A549 (cell line): ENCODE measurements at regions not wholly inside any gene's neighbourhood (a gene's known extent, or its start where the extent isn't known, plus 50 kb on each side); places are given as distances from the start of the nearest gene placed in this dataset.

Experiments
- ATAC-seq, 2 experiments: fragments of 200-7000 bp in 1 of 2; fragments of >200 bp in 1 of 2; cut with Nextera tagmentation in 1 of 2; cut with Tn5 transposase in 1 of 2; 3 replicates each; pipeline versions ENCODE4 v1.8.0 to v1.9.1; 2018 to 2020; ENCODE audit warnings: mild to moderate bottlenecking in 1 of 2, moderate library complexity in 1 of 2
- CTCF ChIA-PET: fragments of 300-600 bp; sonication (Branson Sonifier 250); formaldehyde crosslinking; extraction: SDS; loops from one replicate; lab custom pipeline; 2021; ENCODE audit warnings: antibody characterized with exemption, inconsistent platforms; lab: Yijun Ruan, JAX
- POLR2A ChIA-PET: fragments of 350-600 bp; formaldehyde crosslinking; extraction: SDS; loops from one replicate; lab custom pipeline; 2021; ENCODE audit warnings: antibody characterized with exemption, inconsistent platforms; lab: Yijun Ruan, JAX
- DNase-seq, 2 experiments: peaks; one replicate each; pipeline versions ENCODE4 v3.0.0 to v3.0.0-alpha.2; 2011 to 2016; ENCODE audit warnings: low read depth in 1 of 2, low spot score in 1 of 2
- FAIRE-seq: peaks from 2 replicates; lab custom pipeline; 2011; peaks lifted over from hg19 to GRCh38; lab: Jason Lieb, UNC
- H3K27ac ChIP-seq, 2 experiments: fragments of >200 bp; sonication (Bioruptor Twin); formaldehyde crosslinking; 3 replicates each; pipeline ENCODE4 v1.5.1; 2016 to 2017
- H3K4me1 ChIP-seq: fragments of >200 bp; sonication (Bioruptor Twin); formaldehyde crosslinking; 3 replicates; pipeline ENCODE4 v1.6.1; 2016
- H3K4me2 ChIP-seq: fragments of >200 bp; sonication (Bioruptor Twin); formaldehyde crosslinking; 3 replicates; pipeline ENCODE4 v1.6.1; 2016
- H3K4me3 ChIP-seq: fragments of >200 bp; sonication (Bioruptor Twin); formaldehyde crosslinking; 3 replicates; pipeline ENCODE4 v1.5.1; 2016
- H3K9me3 ChIP-seq: fragments of >200 bp; sonication (Bioruptor Twin); formaldehyde crosslinking; 3 replicates; pipeline ENCODE4 v1.6.1; 2016
- ATOH8 ChIP-seq: fragments of 250-450 bp; sonication (Bioruptor Pico); IDR thresholded peaks from 2 replicates; pipeline ENCODE4 v1.5.0; 2020; ENCODE audit warnings: low read depth, mild to moderate bottlenecking, moderate library complexity
- CBX2 ChIP-seq: fragments of 200-600 bp; sonication (generic); IDR thresholded peaks from 2 replicates; pipeline ENCODE4 v1.6.1; 2016; ENCODE audit warnings: low read depth, mild to moderate bottlenecking, borderline replicate concordance
- CHD2 ChIP-seq: fragments of 150-350 bp; IDR thresholded peaks from 2 replicates; pipeline ENCODE4 v1.6.1; 2014; ENCODE audit warnings: low read length; ENCODE audit not compliant: partially characterized antibody
- CTCF ChIP-seq: fragments of >200 bp; sonication (Bioruptor Twin); formaldehyde crosslinking; IDR thresholded peaks from 3 replicates; pipeline ENCODE4 v1.5.1; 2016
- EHF ChIP-seq: fragments of 250-450 bp; sonication (Bioruptor Pico); IDR thresholded peaks from 2 replicates; pipeline ENCODE4 v1.5.0; 2020; ENCODE audit warnings: mild to moderate bottlenecking
- EHMT2 ChIP-seq: fragments of 200-600 bp; sonication (generic); IDR thresholded peaks from 2 replicates; pipeline ENCODE4 v1.6.1; 2016; ENCODE audit warnings: antibody characterized with exemption, low read depth, mild to moderate bottlenecking, moderate library complexity
- ELK1 ChIP-seq: fragments of 150-350 bp; IDR thresholded peaks from 2 replicates; pipeline ENCODE4 v1.6.1; 2014; ENCODE audit warnings: low read depth, mild to moderate bottlenecking, low read length
- ESRRA ChIP-seq: fragments of 150-350 bp; IDR thresholded peaks from 2 replicates; pipeline ENCODE4 v1.6.1; 2014; ENCODE audit warnings: mild to moderate bottlenecking, low read length, borderline replicate concordance
- FOSL2 ChIP-seq, 2 experiments: fragments of 450-650 bp in 1 of 2; fragments of >200 bp in 1 of 2; sonication (Bioruptor Twin) in 1 of 2; formaldehyde crosslinking; IDR thresholded peaks; 2 replicates each; pipeline versions ENCODE4 v1.5.0 to v1.6.1; 2016 to 2020; ENCODE audit warnings: mild to moderate bottlenecking in 1 of 2, moderate library complexity in 1 of 2
- FOXS1 ChIP-seq: fragments of 250-450 bp; sonication (Bioruptor Pico); IDR thresholded peaks from 2 replicates; pipeline ENCODE4 v1.5.0; 2020; ENCODE audit warnings: mild to moderate bottlenecking, moderate library complexity
- GATA3 ChIP-seq: IDR thresholded peaks from 2 replicates; pipeline ENCODE4 v1.6.1; 2012; ENCODE audit warnings: borderline replicate concordance
- KDM5A ChIP-seq: fragments of 200-600 bp; sonication (generic); IDR thresholded peaks from 2 replicates; pipeline ENCODE4 v1.6.1; 2016; ENCODE audit warnings: antibody characterized with exemption, mild to moderate bottlenecking
- MAZ ChIP-seq: fragments of 150-350 bp; IDR thresholded peaks from 2 replicates; pipeline ENCODE4 v1.6.1; 2014; ENCODE audit warnings: antibody characterized with exemption, low read depth, low read length, borderline replicate concordance
- NPAS2 ChIP-seq: fragments of 250-450 bp; sonication (Bioruptor Pico); IDR thresholded peaks from 2 replicates; pipeline ENCODE4 v1.8.0; 2022; ENCODE audit warnings: mild to moderate bottlenecking, moderate library complexity, borderline replicate concordance
- NR3C1 ChIP-seq: fragments of >200 bp; sonication (Bioruptor Twin); formaldehyde crosslinking; IDR thresholded peaks from 3 replicates; pipeline ENCODE4 v1.6.1; 2017
- PBX3 ChIP-seq: IDR thresholded peaks from 2 replicates; pipeline ENCODE4 v1.6.1; 2012
- POLR2AphosphoS2 ChIP-seq: conservative IDR thresholded peaks from 2 replicates; pipeline ENCODE4 v1.6.1; 2012; ENCODE audit warnings: low read length, improper control_type of control experiment, inconsistent platforms
- RARB ChIP-seq: fragments of 250-450 bp; sonication (Bioruptor Pico); IDR thresholded peaks from 2 replicates; pipeline ENCODE4 v1.8.0; 2021; ENCODE audit warnings: mild to moderate bottlenecking, moderate library complexity
- RCOR1 ChIP-seq: fragments of 150-350 bp; IDR thresholded peaks from 2 replicates; pipeline ENCODE4 v1.6.1; 2014; ENCODE audit warnings: antibody characterized with exemption, low read length, low read depth
- SREBF2 ChIP-seq: fragments of 450-650 bp; IDR thresholded peaks from 2 replicates; pipeline ENCODE4 v1.6.1; 2014; ENCODE audit warnings: mild to moderate bottlenecking, moderate library complexity
- USF2 ChIP-seq: fragments of 450-650 bp; IDR thresholded peaks from 2 replicates; pipeline ENCODE4 v1.6.1; 2014; ENCODE audit warnings: antibody characterized with exemption
- ZC3H11A ChIP-seq: fragments of 450-650 bp; IDR thresholded peaks from 2 replicates; pipeline ENCODE4 v1.6.1; 2014; ENCODE audit warnings: antibody characterized with exemption, mild to moderate bottlenecking
- ZSCAN20 ChIP-seq: fragments of 250-450 bp; sonication (Bioruptor Pico); IDR thresholded peaks from 2 replicates; pipeline ENCODE4 v1.8.0; 2022; ENCODE audit warnings: mild to moderate bottlenecking, moderate library complexity
- WGBS: methylation state at CpG from one replicate; pipeline ENCODE4 v1.1.6; 2017; ENCODE audit errors: missing lambda C conversion rate; 5-methylcytosine and 5-hydroxymethylcytosine counted together

GRCh38 chr2:152875701-152876695, 157.6 kb downstream of the ARL6IP6 start:
- WGBS: 51% methylated on average over 6 of the region's 6 CpGs
- no peak for FAIRE-seq
- peak; percentile 69 to 79; a peak in 5 of 6 replicates for ATAC-seq

GRCh38 chr2:152874955-152875354, 156.5 kb downstream of the ARL6IP6 start:
- Histone ChIP-seq H3K4me3 (no peak overlapping the region), H3K9me3 (no peaks in the 10 kb centered on the region), H3K4me1 (peaks cover 3% of the 10 kb centered on the region; the same call in 1 of the 3 replicates), H3K4me2 (0 out of 3 replicates have a peak overlapping the region, but pooled peaks have one; percentile 17), H3K27ac (peak overlapping the region in 1 of 2 experiments; percentile 41; a peak in 1 of 6 replicates)
- ChIA-PET CTCF (no interaction called here), POLR2A (no interaction called here)
- FAIRE-seq (no peak), DNase-seq (peak in 1 of 2 experiments; percentile 1), ATAC-seq (peak; percentile 42 to 48; a peak in 3 of 6 replicates)
- 9% methylated on average over 3 of the region's 3 CpGs for WGBS
- TF ChIP-seq ZSCAN20 (CRISPR knock-in tag): no peak
- TF ChIP-seq PBX3: no peak
- no peak for TF ChIP-seq GATA3

More at GRCh38 chr2:152875701-152876695, 157.6 kb downstream of the ARL6IP6 start:
- ChIA-PET CTCF (interaction anchor here (1.2 to 1.4 kb wide), 2 partner anchors 13 to 1500 kb away, joined by 3 read pairs; no protein-coding TSS in a partner anchor), POLR2A (no interaction called here)
- Histone ChIP-seq H3K9me3 (no peaks in the 10 kb centered on the region), H3K4me1 (peaks cover 3% of the 10 kb centered on the region; the same call in 1 of the 3 replicates), H3K27ac (peak overlapping the region; percentile 13 to 55; a peak in 2 of 6 replicates), H3K4me3 (no peak overlapping the region), H3K4me2 (peak overlapping the region; percentile 17; the same call in 2 of the 3 replicates)
- peak in 1 of 2 experiments; percentile 15 for DNase-seq
- no peak for TF ChIP-seq FOSL2 (IDR thresholded peaks at IDR 0.05)
- TF ChIP-seq FOSL2 (CRISPR knock-in tag; IDR thresholded peaks at IDR 0.05): no peak
- TF ChIP-seq CHD2: no peak
- TF ChIP-seq CTCF: no peak
- no peak for TF ChIP-seq NR3C1
- TF ChIP-seq USF2: no peak
- TF ChIP-seq POLR2AphosphoS2: no peak
- no peak for TF ChIP-seq ESRRA
- no peak for TF ChIP-seq EHMT2
- TF ChIP-seq NPAS2 (CRISPR knock-in tag): no peak
- no peak for TF ChIP-seq EHF
- no peak for TF ChIP-seq SREBF2
- no peak for TF ChIP-seq RARB (CRISPR knock-in tag)
- TF ChIP-seq ELK1: no peak
- no peak for TF ChIP-seq CBX2
- no peak for TF ChIP-seq FOXS1 (CRISPR knock-in tag)
- TF ChIP-seq ATOH8 (CRISPR knock-in tag): no peak
- TF ChIP-seq KDM5A: no peak
- no peak for TF ChIP-seq ZC3H11A
- no peak for TF ChIP-seq RCOR1
- no peak for TF ChIP-seq MAZ
